ENCODE measurements at regions not wholly inside any gene's neighbourhood (a gene's known extent, or its start where the extent isn't known, plus 50 kb on each side); places are given as distances from the start of the nearest gene placed in this dataset.

GRCh38 chr3:145967043-145967442, 193.9 kb downstream of the PLOD2 start:
- DNase-seq (ENCODE audit: low spot score) (no peak), FAIRE-seq (no peak)

- FAIRE-seq (no peak), DNase-seq (ENCODE audit: low spot score) (no peak)
Observed at GRCh38 chr3:145971186-145971585, 189.8 kb downstream of the PLOD2 start.

- no peak for FAIRE-seq
- no peak for DNase-seq (ENCODE audit: low spot score)
Observed at GRCh38 chr3:145972851-145973250, 188.1 kb downstream of the PLOD2 start.

- DNase-seq (ENCODE audit: low spot score), result no peak
Observed at GRCh38 chr3:145981056-145981455, 179.9 kb downstream of the PLOD2 start.

GRCh38 chr3:145983101-145983500, 177.9 kb downstream of the PLOD2 start:
- FAIRE-seq (no peak), DNase-seq (ENCODE audit: low spot score) (no peak)

More at GRCh38 chr3:145981056-145981455, 179.9 kb downstream of the PLOD2 start:
- FAIRE-seq, result no peak

All from RCC 7860 (cell line).